HepG2 (cell line): ENCODE measurements at regions not wholly inside any gene's neighbourhood (a gene's known extent, or its start where the extent isn't known, plus 50 kb on each side); places are given as distances from the start of the nearest gene placed in this dataset.

Experiments used
- ATAC-seq: fragments of 200-7000 bp; cut with Tn5 transposase; 3 replicates; pipeline ENCODE4 v1.9.1; 2020; ENCODE audit warnings: mild to moderate bottlenecking, moderate library complexity
- BruUV-seq: library from RNA; stranded (reverse); fragments of 400-500 nt; replicated peaks from 2 replicates; lab custom pipeline; 2021; lab: Mats Ljungman, UMichigan
- CTCF ChIA-PET: fragments of 300-600 bp; formaldehyde crosslinking; extraction: SDS; loops from one replicate; lab custom pipeline; 2021; ENCODE audit warnings: low total read pairs, inconsistent platforms, low intra/inter-chr PET ratio; lab: Yijun Ruan, JAX
- POLR2A ChIA-PET: fragments of 350-600 bp; sonication (Branson Sonifier 250); formaldehyde crosslinking; loops from one replicate; lab custom pipeline; 2020; ENCODE audit warnings: antibody characterized with exemption, inconsistent platforms; lab: Yijun Ruan, JAX
- DNase-seq: peaks from one replicate; pipeline ENCODE4 v3.0.0-alpha.2; 2015; ENCODE audit warnings: low spot score
- FAIRE-seq: peaks from 3 replicates; lab custom pipeline; 2011; peaks lifted over from hg19 to GRCh38; lab: Jason Lieb, UNC
- H2AFZ ChIP-seq: one replicate; pipeline ENCODE4 v1.6.1; 2011; ENCODE audit warnings: low read length, inconsistent platforms
- H3K27ac ChIP-seq: fragments of 300-600 bp; 3 replicates; pipeline ENCODE4 v1.8.0; 2011; ENCODE audit warnings: mixed run types, mild to moderate bottlenecking, mixed read lengths, low read length, inconsistent platforms; ENCODE audit not compliant: insufficient read depth; ENCODE audit errors: extremely low read length
- H3K27me3 ChIP-seq, 2 experiments: fragments of 200-600 bp in 1 of 2; 2 replicates in 1 of 2; 3 replicates in 1 of 2; pipeline versions ENCODE4 v1.6.0 to v1.8.0; 2011; ENCODE audit warnings: low read length in 2 of 2, mild to moderate bottlenecking in 2 of 2, moderate library complexity in 2 of 2, inconsistent platforms in 1 of 2; ENCODE audit not compliant: insufficient read depth in 2 of 2, control insufficient read depth in 1 of 2
- H3K36me3 ChIP-seq, 2 experiments: fragments of 200-600 bp in 1 of 2; replicated peaks in 1 of 2; 2 replicates in 1 of 2; 3 replicates in 1 of 2; pipeline versions ENCODE4 v1.5.1 to v1.8.0; 2011; ENCODE audit warnings: low read length in 2 of 2, inconsistent platforms in 1 of 2; ENCODE audit not compliant: insufficient read depth in 2 of 2, control insufficient read depth in 1 of 2
- H3K4me1 ChIP-seq: 2 replicates; pipeline ENCODE4 v1.5.1; 2012; ENCODE audit warnings: low read length, inconsistent platforms; ENCODE audit not compliant: insufficient read depth
- H3K4me2 ChIP-seq: 2 replicates; pipeline ENCODE4 v1.6.0; 2011; ENCODE audit warnings: low read depth, low read length, inconsistent platforms
- H3K4me3 ChIP-seq, 3 experiments: fragments of 200-600 bp in 1 of 3; sonication (generic), shearing (Covaris generic) in 1 of 3; replicated peaks in 1 of 3; 2 replicates each; pipeline ENCODE4 v1.5.1; 2011 to 2016; ENCODE audit warnings: low read length in 3 of 3, inconsistent platforms in 2 of 3, low read depth in 2 of 3, mild to moderate bottlenecking in 2 of 3, control low read depth in 1 of 3, mixed read lengths in 1 of 3; ENCODE audit not compliant: insufficient read depth in 1 of 3
- H3K79me2 ChIP-seq: one replicate; pipeline ENCODE4 v1.6.1; 2011; ENCODE audit warnings: low read length, inconsistent platforms; ENCODE audit not compliant: insufficient read depth
- H3K9ac ChIP-seq: 2 replicates; pipeline ENCODE4 v1.6.0; 2011; ENCODE audit warnings: mild to moderate bottlenecking, low read depth, low read length, inconsistent platforms; ENCODE audit not compliant: insufficient read depth
- H3K9me3 ChIP-seq: 2 replicates; pipeline ENCODE4 v1.5.1; 2012; ENCODE audit warnings: mild to moderate bottlenecking, low read length
- H4K20me1 ChIP-seq: 2 replicates; pipeline ENCODE4 v1.6.0; 2011; ENCODE audit warnings: inconsistent platforms, mild to moderate bottlenecking, low read length, moderate library complexity; ENCODE audit not compliant: insufficient read depth
- ATF5 ChIP-seq: sonication (generic); formaldehyde crosslinking; IDR thresholded peaks from 2 replicates; pipeline ENCODE4 v1.4.0; 2020; ENCODE audit warnings: mild to moderate bottlenecking, low read depth, missing genetic modification reagents
- ATF7-NPFF ChIP-seq: sonication (generic); formaldehyde crosslinking; IDR thresholded peaks from 2 replicates; pipeline ENCODE4 v1.8.1; 2023; ENCODE audit warnings: mild to moderate bottlenecking, low read depth, missing genetic modification reagents, moderate library complexity
- BCL6 ChIP-seq: IDR thresholded peaks from 2 replicates; pipeline ENCODE4 v1.6.1; 2016; ENCODE audit warnings: missing genetic modification reagents, missing compliant biosample characterization
- PRDM10 ChIP-seq: sonication (generic); formaldehyde crosslinking; IDR thresholded peaks from 2 replicates; pipeline ENCODE4 v1.4.0; 2020; ENCODE audit warnings: low read depth, missing genetic modification reagents
- ZNF160 ChIP-seq: sonication (generic); formaldehyde crosslinking; IDR thresholded peaks from 2 replicates; pipeline ENCODE4 v1.8.0; 2022; ENCODE audit warnings: mild to moderate bottlenecking, inconsistent platforms, missing genetic modification reagents
- ZNF335 ChIP-seq: sonication (generic); formaldehyde crosslinking; IDR thresholded peaks from 2 replicates; pipeline ENCODE4 v1.4.0; 2020; ENCODE audit warnings: missing genetic modification reagents
- ZNF737 ChIP-seq: sonication (generic); formaldehyde crosslinking; IDR thresholded peaks from 2 replicates; pipeline ENCODE4 v1.5.0; 2020; ENCODE audit warnings: missing genetic modification reagents, mild to moderate bottlenecking, borderline replicate concordance
- WGBS: methylation state at CpG from one replicate; pipeline ENCODE4 v1.1.6; 2017; ENCODE audit warnings: low lambda C conversion rate; 5-methylcytosine and 5-hydroxymethylcytosine counted together
- in situ Hi-C: cut with HindIII; loops from 2 replicates; pipeline ENCODE4 v1.10.0; 2017; ENCODE audit warnings: low pct_unique_long_range_greater_than_20kb; ENCODE audit not compliant: extremely low pct_ligation_motif_present
- intact Hi-C: fragments of 100-400 bp; cut with micrococcal nuclease; formaldehyde crosslinking; loops from one replicate; pipeline ENCODE4 v1.10.0; 2022; ENCODE audit not compliant: unreplicated experiment

- FAIRE-seq, result no peak
- ATAC-seq, result no peak
- H4K20me1 ChIP-seq, result no peaks in the 10 kb centered on the region
- no TSS peak for BruUV-seq
- intact Hi-C loops, result no loop called here
- no peaks in the 10 kb centered on the region for H3K36me3 ChIP-seq
- ChIA-PET CTCF (no interaction called here), POLR2A (no interaction called here)
- H3K79me2 ChIP-seq, result no peaks in the 10 kb centered on the region
- H3K9me3 ChIP-seq, result peaks cover 90% of the 10 kb centered on the region
- no peak overlapping the region for H3K27ac ChIP-seq
- no peak overlapping the region for H2AFZ ChIP-seq
- H3K4me1 ChIP-seq, result no peaks in the 10 kb centered on the region
- TF ChIP-seq ZNF737 (CRISPR knock-in tag) (no peak), ATF5 (CRISPR knock-in tag) (no peak), BCL6 (no peak), PRDM10 (no peak)
- H3K4me3 ChIP-seq, result no peak overlapping the region
- no peak overlapping the region for H3K9ac ChIP-seq
- in situ Hi-C loops, result no loop called here
- H3K27me3 ChIP-seq, result no peaks in the 10 kb centered on the region
- WGBS, result 0% methylated on average over 2 of the region's 2 CpGs
- no peak overlapping the region for H3K4me2 ChIP-seq
- no peak for DNase-seq
Observed at GRCh38 chr12:61250303-61250702, 1009.9 kb upstream of the USP15 start.

GRCh38 chr12:61251076-61251475 is 1009.1 kb upstream of the USP15 start:
- Histone ChIP-seq H4K20me1 (no peaks in the 10 kb centered on the region), H3K27ac (no peak overlapping the region), H3K4me3 (no peak overlapping the region), H3K4me1 (no peaks in the 10 kb centered on the region), H2AFZ (no peak overlapping the region), H3K36me3 (no peaks in the 10 kb centered on the region), H3K4me2 (no peak overlapping the region), H3K27me3 (no peaks in the 10 kb centered on the region), H3K9me3 (peaks cover 84% of the 10 kb centered on the region), H3K79me2 (no peaks in the 10 kb centered on the region), H3K9ac (no peak overlapping the region)
- no TSS peak for BruUV-seq
- DNase-seq, result no peak
- ATAC-seq, result no peak
- FAIRE-seq, result no peak
- in situ Hi-C loops, result no loop called here
- ChIA-PET CTCF (no interaction called here), POLR2A (no interaction called here)
- intact Hi-C loops, result no loop called here
- TF ChIP-seq ZNF160 (CRISPR knock-in tag) (no peak), ATF7-NPFF (CRISPR knock-in tag) (no peak), ZNF335 (no peak)
- WGBS, result no CpG with 5 or more reads among the region's 3 CpGs
